ENCODE measurements at regions not wholly inside any gene's neighbourhood (a gene's known extent, or its start where the extent isn't known, plus 50 kb on each side); places are given as distances from the start of the nearest gene placed in this dataset.

DNA sequence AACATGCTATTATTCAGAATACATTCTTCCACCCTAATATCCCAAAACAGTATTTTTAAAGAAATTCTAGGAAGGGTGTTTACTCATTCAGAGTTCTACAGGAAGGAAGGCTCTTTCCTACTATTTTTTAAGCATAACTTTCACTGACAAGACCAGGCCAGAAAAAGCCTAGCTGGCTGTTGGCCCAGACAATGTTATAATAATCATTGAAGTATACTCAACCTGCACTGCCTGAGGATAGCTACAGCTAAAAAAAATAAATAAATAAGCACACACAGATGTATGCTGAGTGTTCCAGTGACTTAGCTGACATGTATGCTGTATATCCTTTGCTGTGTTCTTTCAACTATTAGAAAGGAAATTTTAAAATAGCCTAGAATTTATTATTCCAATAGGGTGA is 145.8 kb upstream of the SPRY1 start:
- no peak for DNase-seq
- TF ChIP-seq POLR2AphosphoS5 (IDR thresholded peaks at IDR 0.05) (no peak), POLR2A (IDR thresholded peaks at IDR 0.05) (no peak)
- TF ChIP-seq, protein P1, sequence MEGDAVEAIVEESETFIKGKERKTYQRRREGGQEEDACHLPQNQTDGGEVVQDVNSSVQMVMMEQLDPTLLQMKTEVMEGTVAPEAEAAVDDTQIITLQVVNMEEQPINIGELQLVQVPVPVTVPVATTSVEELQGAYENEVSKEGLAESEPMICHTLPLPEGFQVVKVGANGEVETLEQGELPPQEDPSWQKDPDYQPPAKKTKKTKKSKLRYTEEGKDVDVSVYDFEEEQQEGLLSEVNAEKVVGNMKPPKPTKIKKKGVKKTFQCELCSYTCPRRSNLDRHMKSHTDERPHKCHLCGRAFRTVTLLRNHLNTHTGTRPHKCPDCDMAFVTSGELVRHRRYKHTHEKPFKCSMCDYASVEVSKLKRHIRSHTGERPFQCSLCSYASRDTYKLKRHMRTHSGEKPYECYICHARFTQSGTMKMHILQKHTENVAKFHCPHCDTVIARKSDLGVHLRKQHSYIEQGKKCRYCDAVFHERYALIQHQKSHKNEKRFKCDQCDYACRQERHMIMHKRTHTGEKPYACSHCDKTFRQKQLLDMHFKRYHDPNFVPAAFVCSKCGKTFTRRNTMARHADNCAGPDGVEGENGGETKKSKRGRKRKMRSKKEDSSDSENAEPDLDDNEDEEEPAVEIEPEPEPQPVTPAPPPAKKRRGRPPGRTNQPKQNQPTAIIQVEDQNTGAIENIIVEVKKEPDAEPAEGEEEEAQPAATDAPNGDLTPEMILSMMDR (IDR thresholded peaks at IDR 0.05): no peak
- H3K4me1 ChIP-seq: peaks cover 0 to 16% (median 7%) of the 10 kb centered on the region in 4 donors
- no peaks in the 10 kb centered on the region for H3K27me3 ChIP-seq
- intact Hi-C loops (cut with DNase I; ENCODE audit: low total_unique reads) (no loop called here), in situ Hi-C loops (cut with MboI; ENCODE audit: low pct_ligation_motif_present in 1 of 4, low pct_unique_long_range_greater_than_20kb in 1 of 4, low sequenced_read_pairs in 3 of 4) (no loop called here)
- no peaks in the 10 kb centered on the region for H3K36me3 ChIP-seq
- no peak overlapping the region for H3K27ac ChIP-seq
- H3K9me3 ChIP-seq: no peaks in the 10 kb centered on the region
- no peak overlapping the region for H3K4me3 ChIP-seq

DNA sequence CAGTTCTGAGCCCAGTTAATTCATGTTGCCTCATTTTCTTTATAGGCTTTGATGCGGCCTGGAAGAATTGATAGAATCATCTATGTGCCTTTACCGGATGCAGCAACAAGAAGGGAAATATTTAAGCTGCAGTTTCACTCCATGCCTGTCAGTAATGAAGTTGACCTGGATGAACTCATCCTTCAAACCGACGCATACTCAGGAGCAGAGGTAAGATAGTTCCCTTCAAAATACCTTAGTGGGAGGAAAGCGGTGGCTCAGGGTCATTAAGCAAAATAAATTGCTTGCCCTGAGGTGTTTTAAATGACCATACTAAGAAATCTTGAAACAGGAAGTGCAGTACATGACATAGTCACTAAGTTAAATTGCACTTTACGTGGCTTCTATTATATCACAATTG is 140.6 kb upstream of the SPRY1 start:
- in situ Hi-C loops (cut with MboI; ENCODE audit: low pct_ligation_motif_present in 1 of 4, low pct_unique_long_range_greater_than_20kb in 1 of 4, low sequenced_read_pairs in 3 of 4) (no loop called here), intact Hi-C loops (cut with DNase I; ENCODE audit: low total_unique reads) (no loop called here)
- Histone ChIP-seq H3K4me1 (peaks cover 0 to 19% (median 0%) of the 10 kb centered on the region in 4 donors), H3K27me3 (no peaks in the 10 kb centered on the region), H3K4me3 (no peak overlapping the region), H3K36me3 (no peaks in the 10 kb centered on the region), H3K9me3 (no peaks in the 10 kb centered on the region), H3K27ac (no peak overlapping the region)
- DNase-seq: no peak
- TF ChIP-seq POLR2A (IDR thresholded peaks at IDR 0.05) (no peak), EP300 (IDR thresholded peaks at IDR 0.05; ENCODE audit: low read depth) (no peak), POLR2AphosphoS5 (IDR thresholded peaks at IDR 0.05) (no peak)
- TF ChIP-seq, protein P1 (IDR thresholded peaks at IDR 0.05): no peak
- WGBS, 2 donors (ENCODE audit: low coverage in 1 of 2): 90% methylated on average over 5 to 6 of the region's 6 CpGs

DNA sequence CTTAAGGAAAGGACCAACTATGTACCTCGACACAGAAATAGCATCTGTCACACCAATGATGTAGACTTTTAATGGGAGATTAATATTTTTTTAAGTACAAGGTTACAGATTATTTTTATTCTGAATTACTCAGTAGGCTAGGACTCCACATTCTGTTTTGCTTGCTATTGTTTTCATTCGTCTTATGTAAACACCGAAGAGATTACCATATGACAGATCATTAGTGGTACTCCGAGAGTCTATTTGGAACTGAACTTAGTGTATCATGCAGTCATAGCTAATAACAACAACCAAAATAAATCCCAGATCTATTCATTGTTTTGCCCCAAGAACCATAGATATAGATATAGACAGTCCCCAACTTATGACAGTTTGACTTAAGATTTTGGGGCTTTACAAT is 139.7 kb upstream of the SPRY1 start:
- Histone ChIP-seq H3K9me3 (no peaks in the 10 kb centered on the region), H3K36me3 (no peaks in the 10 kb centered on the region), H3K27me3 (no peaks in the 10 kb centered on the region), H3K4me1 (peaks cover 0 to 19% (median 0%) of the 10 kb centered on the region in 4 donors), H3K4me3 (no peak overlapping the region), H3K27ac (no peak overlapping the region)
- TF ChIP-seq EP300 (IDR thresholded peaks at IDR 0.05; ENCODE audit: low read depth) (no peak), POLR2AphosphoS5 (IDR thresholded peaks at IDR 0.05) (no peak), POLR2A (IDR thresholded peaks at IDR 0.05) (no peak)
- TF ChIP-seq, protein P1 (IDR thresholded peaks at IDR 0.05): no peak
- in situ Hi-C loops (cut with MboI; ENCODE audit: low pct_ligation_motif_present in 1 of 4, low pct_unique_long_range_greater_than_20kb in 1 of 4, low sequenced_read_pairs in 3 of 4) (no loop called here), intact Hi-C loops (cut with DNase I; ENCODE audit: low total_unique reads) (no loop called here)
- DNase-seq: no peak
- 84 to 100% methylated on average over 1 to 4 of the region's 4 CpGs for WGBS, 2 donors (ENCODE audit: low coverage in 1 of 2)

DNA sequence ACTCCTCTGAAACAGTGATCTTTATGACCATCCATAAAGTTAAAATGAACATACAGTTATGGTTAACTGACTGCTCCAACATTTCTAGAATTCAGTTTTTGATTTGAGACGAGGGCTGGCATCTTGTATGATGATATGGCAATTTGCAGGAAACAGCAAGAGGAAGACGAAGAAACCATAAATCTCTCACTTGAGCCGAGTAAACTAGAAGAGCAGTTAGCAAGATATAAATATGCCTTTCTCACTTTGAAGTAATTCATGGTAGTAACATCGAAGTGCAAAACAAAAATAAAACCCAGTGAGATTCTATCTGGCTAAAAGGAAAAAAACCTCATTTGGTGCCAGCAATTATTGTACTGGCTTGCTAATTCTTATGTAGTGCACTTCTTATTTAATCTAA is 139.0 kb upstream of the SPRY1 start:
- in situ Hi-C loops (cut with MboI; ENCODE audit: low pct_ligation_motif_present in 1 of 4, low pct_unique_long_range_greater_than_20kb in 1 of 4, low sequenced_read_pairs in 3 of 4) (no loop called here), intact Hi-C loops (cut with DNase I; ENCODE audit: low total_unique reads) (no loop called here)
- Histone ChIP-seq H3K9me3 (no peaks in the 10 kb centered on the region), H3K4me1 (peaks cover 0 to 19% (median 0%) of the 10 kb centered on the region in 4 donors), H3K27me3 (no peaks in the 10 kb centered on the region), H3K27ac (peak overlapping the region in 1 of 4 donors; percentile 26), H3K36me3 (no peaks in the 10 kb centered on the region), H3K4me3 (no peak overlapping the region)
- DNase-seq: no peak
- no peak for TF ChIP-seq POLR2AphosphoS5 (IDR thresholded peaks at IDR 0.05)
- TF ChIP-seq, protein P1 (IDR thresholded peaks at IDR 0.05): no peak
- no peak for TF ChIP-seq EP300 (IDR thresholded peaks at IDR 0.05; ENCODE audit: low read depth)
- TF ChIP-seq POLR2A (IDR thresholded peaks at IDR 0.05): no peak
- WGBS, 2 donors (ENCODE audit: low coverage in 1 of 2): 22 to 44% methylated on average over 4 of the region's 4 CpGs
